DND-41 (cell line): ENCODE measurements at regions not wholly inside any gene's neighbourhood (a gene's known extent, or its start where the extent isn't known, plus 50 kb on each side); places are given as distances from the start of the nearest gene placed in this dataset.

Experiments
- EZH2 ChIP-seq: IDR thresholded peaks from 3 replicates; pipeline ENCODE4 v1.6.1; 2012; ENCODE audit warnings: borderline replicate concordance, low read depth, mild to moderate bottlenecking, moderate library complexity, low read length, inconsistent platforms; ENCODE audit not compliant: severe bottlenecking
- TF ChIP-seq, protein P1 (sequence below): IDR thresholded peaks from 2 replicates; pipeline ENCODE4 v1.5.1; 2012; ENCODE audit warnings: borderline replicate concordance, low read length, moderate library complexity, mild to moderate bottlenecking; ENCODE audit not compliant: poor library complexity, severe bottlenecking; ENCODE audit errors: extremely low read depth

DNA sequence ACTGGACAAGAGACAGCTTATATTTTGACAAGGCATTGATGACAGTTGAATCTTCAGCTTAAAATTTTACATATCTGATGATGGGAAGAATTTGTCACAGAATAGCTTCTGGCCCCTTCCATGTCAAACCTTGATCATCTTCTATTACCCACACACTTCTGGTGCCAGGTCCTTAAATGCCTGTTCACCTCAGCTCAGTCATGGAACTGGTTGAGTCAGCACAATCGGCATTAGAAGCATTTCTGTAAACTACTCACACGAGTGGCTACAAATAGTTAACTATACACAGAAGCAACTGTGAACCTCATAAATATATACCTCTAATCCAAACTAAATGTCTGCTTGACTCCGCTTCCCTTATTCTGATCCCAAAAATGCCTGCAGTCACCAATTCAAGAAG is 161.2 kb downstream of the FOXO1 start:
- TF ChIP-seq, protein P1, sequence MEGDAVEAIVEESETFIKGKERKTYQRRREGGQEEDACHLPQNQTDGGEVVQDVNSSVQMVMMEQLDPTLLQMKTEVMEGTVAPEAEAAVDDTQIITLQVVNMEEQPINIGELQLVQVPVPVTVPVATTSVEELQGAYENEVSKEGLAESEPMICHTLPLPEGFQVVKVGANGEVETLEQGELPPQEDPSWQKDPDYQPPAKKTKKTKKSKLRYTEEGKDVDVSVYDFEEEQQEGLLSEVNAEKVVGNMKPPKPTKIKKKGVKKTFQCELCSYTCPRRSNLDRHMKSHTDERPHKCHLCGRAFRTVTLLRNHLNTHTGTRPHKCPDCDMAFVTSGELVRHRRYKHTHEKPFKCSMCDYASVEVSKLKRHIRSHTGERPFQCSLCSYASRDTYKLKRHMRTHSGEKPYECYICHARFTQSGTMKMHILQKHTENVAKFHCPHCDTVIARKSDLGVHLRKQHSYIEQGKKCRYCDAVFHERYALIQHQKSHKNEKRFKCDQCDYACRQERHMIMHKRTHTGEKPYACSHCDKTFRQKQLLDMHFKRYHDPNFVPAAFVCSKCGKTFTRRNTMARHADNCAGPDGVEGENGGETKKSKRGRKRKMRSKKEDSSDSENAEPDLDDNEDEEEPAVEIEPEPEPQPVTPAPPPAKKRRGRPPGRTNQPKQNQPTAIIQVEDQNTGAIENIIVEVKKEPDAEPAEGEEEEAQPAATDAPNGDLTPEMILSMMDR = no peak
- no peak for TF ChIP-seq EZH2
